ENCODE measurements at regions not wholly inside any gene's neighbourhood (a gene's known extent, or its start where the extent isn't known, plus 50 kb on each side); places are given as distances from the start of the nearest gene placed in this dataset.
"Not testable (repeated sequence)": the region's sequence is repeated elsewhere in the genome, so short reads cannot be mapped to it uniquely, and the experiment has no call there.

GRCh38 chr1:79264975-79265818 lies 258.7 kb upstream of the ADGRL4 start:
- Mint-ChIP-seq H3K27ac (no peak overlapping the region), H3K9me3 (peaks cover 6 to 36% (median 14%) of the 10 kb centered on the region in 6 donors), H3K4me1 (no peaks in the 10 kb centered on the region), H3K36me3 (no peaks in the 10 kb centered on the region), H3K4me3 (no peak overlapping the region), H3K27me3 (ENCODE audit: low read depth in 3 of 3) (no peaks in the 10 kb centered on the region)
- DNase-seq = no peak

DNA sequence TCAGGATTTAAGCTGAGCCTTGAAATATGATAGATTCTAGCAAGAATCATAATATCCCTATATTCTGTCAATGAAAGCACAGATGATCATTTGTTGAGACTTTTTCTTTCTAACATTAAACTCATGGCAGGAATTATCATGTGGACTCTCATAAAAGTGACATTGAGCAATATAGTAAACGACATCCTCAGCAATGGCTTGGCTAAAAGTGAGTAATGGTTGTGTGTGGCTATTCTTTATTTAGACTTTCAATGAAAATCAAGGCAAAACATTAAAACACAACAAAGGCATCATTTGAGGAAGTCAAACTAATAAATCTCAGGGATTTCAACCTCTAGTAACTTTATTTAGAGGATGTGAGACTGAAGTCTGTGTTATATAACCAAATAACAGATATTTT lies 257.8 kb upstream of the ADGRL4 start:
- Mint-ChIP-seq H3K36me3 (no peaks in the 10 kb centered on the region), H3K4me1 (no peaks in the 10 kb centered on the region), H3K4me3 (no peak overlapping the region), H3K27me3 (ENCODE audit: low read depth in 3 of 3) (no peaks in the 10 kb centered on the region), H3K9me3 (peaks cover 3 to 32% (median 10%) of the 10 kb centered on the region in 6 donors), H3K27ac (no peak overlapping the region)
- no peak for DNase-seq

DNA sequence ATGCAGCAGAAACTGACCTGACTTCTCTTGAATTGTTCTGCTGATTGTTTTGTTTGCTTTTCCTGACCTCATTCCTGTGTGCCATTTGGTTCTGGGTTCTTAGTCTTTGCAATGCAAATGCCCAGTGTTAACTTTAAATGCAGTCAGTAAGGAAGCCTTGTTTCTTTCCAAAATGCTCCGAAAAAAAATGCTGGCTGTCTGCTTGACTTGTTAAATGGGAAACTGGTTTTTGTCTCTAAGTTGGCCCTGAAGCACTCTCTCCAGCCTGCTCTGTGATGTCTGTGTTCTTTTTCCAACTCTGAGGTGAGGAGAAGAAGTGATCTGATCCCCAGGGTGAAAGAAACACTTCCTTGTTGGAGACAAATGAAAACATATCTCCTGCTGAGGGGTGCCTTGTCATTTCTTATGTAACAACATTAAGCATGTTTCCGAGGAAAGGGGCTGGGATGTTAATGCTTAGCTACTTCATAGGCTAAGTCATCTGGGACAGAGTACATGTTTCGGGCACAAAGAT lies 256.3 kb upstream of the ADGRL4 start:
- no peaks in the 10 kb centered on the region for H3K27me3 Mint-ChIP-seq (ENCODE audit: low read depth in 3 of 3)
- peaks cover 2 to 31% (median 7%) of the 10 kb centered on the region in 6 donors for H3K9me3 Mint-ChIP-seq
- no peak overlapping the region for H3K27ac Mint-ChIP-seq
- DNase-seq = no peak
- H3K36me3 Mint-ChIP-seq = no peaks in the 10 kb centered on the region
- no peak overlapping the region for H3K4me3 Mint-ChIP-seq
- H3K4me1 Mint-ChIP-seq = no peaks in the 10 kb centered on the region

DNA sequence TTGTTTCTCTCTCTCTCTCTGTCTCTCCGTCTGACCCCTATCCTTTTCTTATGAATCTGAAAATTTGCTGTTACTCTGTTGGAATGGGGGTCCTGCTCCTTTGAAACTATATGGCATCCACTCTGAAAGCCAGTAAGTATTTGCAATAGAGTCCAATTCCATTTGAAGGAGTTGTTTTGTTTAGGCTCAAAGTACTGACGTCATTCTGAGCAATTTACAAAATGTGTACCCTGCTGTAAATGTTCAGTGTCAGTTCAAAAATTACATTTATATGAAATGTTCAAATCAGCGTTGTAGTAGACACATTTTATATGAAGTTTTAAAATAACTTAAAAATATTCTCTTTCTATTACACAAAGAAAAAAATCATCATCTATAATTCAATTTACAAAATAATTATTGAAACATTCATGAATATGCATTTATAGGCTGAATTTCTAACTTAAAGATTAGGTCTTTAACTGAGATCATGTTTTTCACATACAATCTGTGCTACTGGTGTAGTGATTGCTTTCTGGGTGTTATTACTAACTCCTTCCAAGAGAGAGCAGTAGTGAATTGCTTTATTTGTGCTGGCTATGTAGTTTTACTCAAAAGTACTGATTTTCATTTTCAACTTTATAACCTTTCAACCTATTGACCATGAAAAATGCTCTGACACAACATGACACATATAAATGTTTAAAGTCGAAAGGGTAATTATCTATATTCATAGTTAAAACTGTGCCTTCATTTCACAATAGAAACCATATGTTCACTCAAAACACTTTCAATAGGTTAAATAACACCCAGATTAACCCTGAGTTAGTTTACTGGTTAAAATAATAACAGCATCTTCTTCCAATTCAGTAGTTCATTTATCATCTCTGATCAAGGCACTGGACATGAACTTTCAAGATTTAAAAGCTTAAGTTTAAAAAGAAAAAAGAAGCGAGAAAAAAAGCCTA lies 253.1 kb upstream of the ADGRL4 start:
- Mint-ChIP-seq H3K27me3 (ENCODE audit: low read depth in 3 of 3) (no peaks in the 10 kb centered on the region), H3K36me3 (no peaks in the 10 kb centered on the region), H3K4me1 (no peaks in the 10 kb centered on the region), H3K9me3 (peaks cover 0 to 31% (median 2%) of the 10 kb centered on the region in 6 donors), H3K4me3 (no peak overlapping the region), H3K27ac (no peak overlapping the region)
- DNase-seq = no peak

- Mint-ChIP-seq H3K4me1 (no peaks in the 10 kb centered on the region), H3K27me3 (ENCODE audit: low read depth in 3 of 3) (no peaks in the 10 kb centered on the region), H3K4me3 (no peak overlapping the region), H3K9me3 (peaks cover 0 to 41% (median 7%) of the 10 kb centered on the region in 6 donors), H3K27ac (no peak overlapping the region), H3K36me3 (no peaks in the 10 kb centered on the region)
- no peak for DNase-seq
Observed at GRCh38 chr1:79255421-79255820, 248.9 kb upstream of the ADGRL4 start.

DNA sequence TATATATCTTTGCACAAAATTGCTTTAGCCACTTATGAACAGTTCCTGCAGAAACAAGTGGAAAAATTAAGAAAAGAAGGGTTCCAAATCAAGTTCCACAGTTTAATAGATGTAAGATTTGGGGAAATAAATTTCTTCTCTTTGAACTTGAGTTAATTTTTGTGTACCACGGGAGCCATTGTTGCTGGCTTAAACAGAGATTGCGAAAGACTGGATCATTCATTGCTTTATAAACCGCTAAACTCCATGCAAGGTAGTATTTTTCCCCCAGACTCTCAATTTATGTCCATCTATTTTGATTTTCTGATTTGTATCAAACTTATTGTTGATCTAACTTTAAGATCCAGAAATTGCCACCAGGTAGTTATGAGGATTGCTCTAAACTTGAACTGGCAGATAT lies 246.1 kb upstream of the ADGRL4 start:
- H3K9me3 Mint-ChIP-seq = peaks cover 2 to 38% (median 10%) of the 10 kb centered on the region in 6 donors
- H3K4me1 Mint-ChIP-seq = no peaks in the 10 kb centered on the region
- H3K27ac Mint-ChIP-seq = no peak overlapping the region
- no peak overlapping the region for H3K4me3 Mint-ChIP-seq
- H3K36me3 Mint-ChIP-seq = no peaks in the 10 kb centered on the region
- no peaks in the 10 kb centered on the region for H3K27me3 Mint-ChIP-seq (ENCODE audit: low read depth in 3 of 3)
- no peak for DNase-seq

- no peak for DNase-seq
- peaks cover 7 to 49% (median 37%) of the 10 kb centered on the region in 6 donors for H3K9me3 Mint-ChIP-seq
- H3K4me1 Mint-ChIP-seq = no peaks in the 10 kb centered on the region
- H3K27ac Mint-ChIP-seq = no peak overlapping the region
- no peaks in the 10 kb centered on the region for H3K36me3 Mint-ChIP-seq
- H3K27me3 Mint-ChIP-seq (ENCODE audit: low read depth in 3 of 3) = peaks cover 0 to 2% (median 1%) of the 10 kb centered on the region in 3 donors
- no peak overlapping the region for H3K4me3 Mint-ChIP-seq
Observed at GRCh38 chr1:79239840-79240239, 233.3 kb upstream of the ADGRL4 start.

GRCh38 chr1:79235301-79236002 lies 228.9 kb upstream of the ADGRL4 start:
- Mint-ChIP-seq H3K4me1 (no peaks in the 10 kb centered on the region), H3K4me3 (no peak overlapping the region), H3K9me3 (peaks cover 7 to 54% (median 30%) of the 10 kb centered on the region in 6 donors)

DNA sequence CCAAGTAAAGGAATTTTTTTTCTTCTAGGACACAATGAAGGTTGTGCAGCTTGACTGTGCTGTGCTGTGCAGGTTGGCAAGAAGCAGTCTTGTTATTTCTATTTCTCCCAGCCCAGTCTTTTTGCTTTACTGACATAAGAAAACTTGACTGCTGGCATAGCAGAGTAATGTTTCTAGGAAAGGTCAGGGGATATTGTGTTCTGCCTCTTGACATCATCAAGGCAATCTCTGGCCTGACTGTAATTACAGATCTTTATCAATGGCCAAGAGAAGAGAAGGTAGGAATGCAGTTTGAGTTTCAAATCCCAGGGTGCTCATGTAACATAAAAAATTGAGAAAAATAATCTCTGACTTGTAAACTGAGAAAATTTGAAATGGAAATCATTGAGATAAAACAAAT lies 226.3 kb upstream of the ADGRL4 start:
- DNase-seq = no peak
- H3K27ac Mint-ChIP-seq = no peak overlapping the region
- H3K4me3 Mint-ChIP-seq = no peak overlapping the region
- peaks cover 3 to 62% (median 28%) of the 10 kb centered on the region in 6 donors for H3K9me3 Mint-ChIP-seq
- H3K27me3 Mint-ChIP-seq (ENCODE audit: low read depth in 3 of 3) = peaks cover 0 to 2% (median 0%) of the 10 kb centered on the region in 3 donors
- no peaks in the 10 kb centered on the region for H3K36me3 Mint-ChIP-seq
- no peaks in the 10 kb centered on the region for H3K4me1 Mint-ChIP-seq

More at GRCh38 chr1:79235301-79236002, 228.9 kb upstream of the ADGRL4 start:
- Mint-ChIP-seq H3K36me3 (no peaks in the 10 kb centered on the region), H3K27me3 (ENCODE audit: low read depth in 3 of 3) (peaks cover 0 to 2% (median 1%) of the 10 kb centered on the region in 3 donors), H3K27ac (no peak overlapping the region)
- no peak for DNase-seq

DNA sequence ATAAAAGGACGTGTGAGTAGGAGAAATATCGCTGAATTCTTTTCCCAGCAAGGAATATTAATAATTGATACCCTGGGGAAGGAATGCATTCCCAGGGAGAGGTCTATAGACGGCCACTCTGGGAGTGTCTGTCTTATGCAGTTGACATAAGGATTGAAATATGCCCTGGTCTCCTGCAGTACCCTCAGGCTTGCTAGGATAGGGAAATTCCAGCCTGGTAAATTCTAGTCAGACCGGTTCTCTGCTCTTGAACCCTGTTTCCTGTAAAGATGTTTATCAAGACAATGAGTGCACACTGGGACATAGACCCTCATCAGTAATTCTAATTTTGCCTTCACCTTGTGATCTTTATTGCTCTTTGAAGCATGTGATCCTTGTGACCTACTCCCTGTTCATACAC lies 224.2 kb upstream of the ADGRL4 start:
- not testable (repeated sequence) for DNase-seq; H3K4me3 Mint-ChIP-seq; H3K27ac Mint-ChIP-seq; H3K27me3 Mint-ChIP-seq (ENCODE audit: low read depth in 3 of 3); H3K4me1 Mint-ChIP-seq; H3K36me3 Mint-ChIP-seq
- peaks cover 6 to 64% (median 29%) of the 10 kb centered on the region in 6 donors for H3K9me3 Mint-ChIP-seq

- Mint-ChIP-seq H3K4me3 (no peak overlapping the region), H3K27ac (no peak overlapping the region), H3K9me3 (peaks cover 6 to 60% (median 17%) of the 10 kb centered on the region in 6 donors), H3K27me3 (ENCODE audit: low read depth in 3 of 3) (peaks cover 0 to 1% (median 0%) of the 10 kb centered on the region in 3 donors), H3K4me1 (no peaks in the 10 kb centered on the region), H3K36me3 (no peaks in the 10 kb centered on the region)
- DNase-seq = no peak
Observed at GRCh38 chr1:79226963-79227362, 220.4 kb upstream of the ADGRL4 start.

DNA sequence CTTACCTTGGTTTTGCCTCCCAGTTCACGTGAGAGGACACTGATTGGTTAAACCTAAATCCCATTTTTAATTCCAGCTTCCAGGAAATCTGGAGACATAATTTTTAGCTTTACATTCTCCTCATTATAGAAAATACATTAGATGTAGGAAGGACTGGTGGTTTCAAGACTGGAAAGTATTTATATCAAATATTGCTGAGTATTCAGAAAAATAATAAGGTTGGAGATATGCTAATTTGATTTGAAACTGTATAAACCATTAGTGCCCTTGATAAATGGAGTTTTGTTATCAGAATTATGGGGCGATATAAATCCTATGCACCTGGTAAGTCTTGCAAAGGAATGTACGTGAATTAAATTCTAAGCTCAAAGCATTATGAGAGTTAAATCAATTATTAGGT lies 218.0 kb upstream of the ADGRL4 start:
- Mint-ChIP-seq H3K9me3 (peaks cover 7 to 66% (median 17%) of the 10 kb centered on the region in 6 donors), H3K4me3 (no peak overlapping the region), H3K36me3 (no peaks in the 10 kb centered on the region), H3K27me3 (ENCODE audit: low read depth in 3 of 3) (peaks cover 0 to 1% (median 0%) of the 10 kb centered on the region in 3 donors), H3K4me1 (no peaks in the 10 kb centered on the region), H3K27ac (no peak overlapping the region)
- no peak for DNase-seq

DNA sequence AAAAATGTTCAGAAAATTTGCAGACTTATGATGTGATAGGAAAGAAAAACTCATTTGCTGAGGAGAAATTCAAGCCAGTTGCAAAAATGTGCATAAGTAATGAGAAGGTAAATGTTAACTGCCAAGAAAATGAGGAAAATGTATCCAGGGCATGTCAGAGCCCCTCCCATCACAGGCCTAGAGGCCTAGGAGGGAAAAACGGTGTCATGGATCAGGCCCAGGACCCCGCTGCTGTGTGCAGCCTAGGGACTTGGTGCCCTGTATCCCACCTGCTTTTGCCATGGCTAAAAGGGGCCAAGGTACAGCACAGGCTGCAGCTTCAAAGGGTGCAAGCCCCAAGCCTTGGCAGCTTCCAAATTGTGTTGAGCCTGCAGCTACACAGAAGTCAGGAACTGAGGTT lies 214.0 kb upstream of the ADGRL4 start:
- H3K4me3 Mint-ChIP-seq = no peak overlapping the region
- no peaks in the 10 kb centered on the region for H3K36me3 Mint-ChIP-seq
- peaks cover 0 to 2% (median 0%) of the 10 kb centered on the region in 3 donors for H3K27me3 Mint-ChIP-seq (ENCODE audit: low read depth in 3 of 3)
- no peak overlapping the region for H3K27ac Mint-ChIP-seq
- no peaks in the 10 kb centered on the region for H3K4me1 Mint-ChIP-seq
- no peak for DNase-seq
- H3K9me3 Mint-ChIP-seq = peaks cover 3 to 56% (median 14%) of the 10 kb centered on the region in 6 donors
